ENCODE measurements at regions not wholly inside any gene's neighbourhood (a gene's known extent, or its start where the extent isn't known, plus 50 kb on each side); places are given as distances from the start of the nearest gene placed in this dataset.

DNA sequence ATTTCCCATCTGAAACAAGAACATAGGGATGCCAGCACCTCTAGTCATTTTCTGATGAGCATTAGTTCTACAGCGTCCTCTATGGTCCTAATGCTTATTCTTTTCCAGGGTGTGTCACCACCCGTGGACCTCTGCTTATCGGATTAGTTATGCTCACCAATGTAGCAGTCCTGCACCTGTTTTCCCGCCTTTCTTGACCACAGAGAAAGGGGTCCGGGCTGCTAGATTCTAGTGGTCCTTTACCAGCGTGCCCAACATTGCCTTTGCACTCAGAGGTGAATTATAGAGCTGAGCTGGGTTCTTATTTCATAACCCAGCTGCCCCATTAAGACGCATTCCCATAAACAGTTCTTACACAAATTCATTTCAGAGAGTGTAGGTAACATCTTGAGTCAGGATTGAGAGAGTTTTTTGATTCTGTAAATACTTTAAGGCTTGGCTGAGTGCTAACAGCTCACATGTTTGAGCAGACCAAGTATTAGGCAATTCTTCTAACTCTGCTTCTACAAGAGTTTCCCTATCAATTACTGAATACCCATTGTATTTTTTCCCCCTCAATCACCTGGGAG, 2205.1 kb upstream of the C9orf72 start:
- DNase-seq: no peak

DNA sequence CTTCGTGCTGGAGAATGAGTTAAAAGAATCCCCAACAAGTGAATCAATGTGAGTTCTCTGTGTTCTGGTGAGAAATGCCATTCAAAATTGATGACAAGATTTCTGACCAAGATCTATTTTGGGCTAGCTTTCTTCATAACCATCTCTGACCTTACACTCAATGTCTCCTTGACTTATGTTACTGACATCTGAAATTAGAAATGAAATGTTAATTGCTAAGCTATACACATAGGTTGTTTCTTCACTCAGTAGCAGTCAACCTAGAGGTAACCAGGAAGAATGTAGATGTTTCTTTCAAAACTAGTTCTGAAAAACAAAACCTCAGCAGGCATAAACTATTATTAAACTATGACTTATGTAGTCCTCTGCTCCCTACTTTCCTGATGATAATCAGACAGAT, 2220.7 kb upstream of the C9orf72 start:
- DNase-seq: no peak

DNA sequence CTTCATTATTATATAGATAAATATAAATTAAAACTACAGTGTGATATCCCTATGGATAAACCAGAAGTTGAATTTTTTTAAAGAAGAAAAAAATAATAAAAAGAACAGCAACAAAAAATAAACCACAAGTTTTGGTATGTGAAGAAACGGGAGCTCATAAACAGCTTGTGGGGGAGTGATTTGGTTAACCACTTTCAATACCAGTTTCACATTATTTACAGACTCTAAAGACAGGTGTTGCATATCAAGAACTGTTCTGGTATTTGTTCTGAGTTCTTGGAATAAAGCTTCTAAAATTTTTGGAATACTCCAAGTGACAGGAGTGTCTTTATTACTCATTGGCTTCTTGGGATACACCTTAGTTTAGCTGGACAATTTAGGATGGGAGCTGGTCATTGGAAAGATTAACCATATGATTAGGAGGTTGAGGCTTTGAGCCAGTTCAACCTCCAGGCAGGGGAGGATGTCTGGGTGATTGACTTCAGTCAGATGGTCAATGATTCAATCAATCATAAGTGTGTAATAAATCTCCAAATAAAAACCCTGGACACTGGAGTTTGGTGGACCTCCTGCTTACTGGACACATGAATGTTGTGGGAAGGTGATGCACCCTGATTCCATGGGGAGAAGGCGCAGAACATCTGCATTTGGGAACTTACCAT, 2223.1 kb upstream of the C9orf72 start:
- DNase-seq: no peak

DNA sequence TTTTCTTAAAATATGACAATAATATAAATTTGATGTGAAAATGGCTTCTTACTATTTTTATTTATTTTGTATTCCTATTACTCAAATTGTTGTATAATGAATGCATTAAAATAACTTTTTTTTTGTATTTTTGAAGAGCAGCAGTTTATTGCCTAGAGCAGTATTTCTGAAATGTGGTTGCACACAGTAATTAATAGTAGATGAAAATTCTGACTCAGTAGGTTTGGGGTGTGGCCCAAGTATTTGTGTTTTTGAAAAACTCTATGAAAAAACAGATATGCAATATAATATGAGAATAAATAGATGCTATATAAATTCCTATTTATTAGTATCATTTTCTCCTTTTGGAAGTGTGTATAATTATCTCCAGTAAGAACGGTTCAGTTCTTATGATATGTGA, 2225.3 kb upstream of the C9orf72 start:
- DNase-seq: no peak

DNA sequence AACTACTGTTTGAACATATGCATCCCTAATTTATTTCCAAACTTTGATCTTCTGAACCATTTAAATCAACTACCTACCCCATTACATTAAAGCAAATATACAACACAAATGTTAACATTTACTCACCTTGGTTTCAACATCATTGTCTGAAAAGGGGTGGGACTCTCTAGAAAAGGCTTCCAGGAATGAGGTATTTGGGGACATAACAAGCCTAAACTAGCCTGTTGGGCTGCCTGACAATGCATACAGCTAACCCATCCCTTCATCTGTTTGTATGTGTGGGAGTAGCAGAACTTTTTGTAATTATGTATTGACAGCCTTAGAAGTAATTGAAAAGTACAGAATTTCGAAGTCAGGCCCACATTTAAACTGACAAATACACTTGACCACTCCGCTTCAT, 2225.9 kb upstream of the C9orf72 start:
- no peak for DNase-seq

DNA sequence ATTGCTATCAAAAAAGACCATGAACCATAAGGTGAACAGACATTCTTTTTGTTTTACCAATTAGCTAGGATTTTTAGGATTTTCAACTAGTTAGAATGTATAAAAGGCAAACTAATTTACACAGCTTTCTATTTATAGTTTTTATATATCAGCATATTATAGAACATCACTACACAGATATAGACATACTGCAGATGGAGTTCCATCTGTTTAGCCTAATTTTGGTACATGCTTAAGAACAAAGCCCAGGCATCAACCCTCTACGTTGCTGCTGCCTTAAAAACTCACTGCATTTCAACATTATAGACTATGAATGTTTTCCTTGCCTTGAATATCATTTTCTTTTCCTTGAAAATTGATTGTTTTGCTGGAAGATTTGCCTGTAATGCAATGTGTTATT, 2227.5 kb upstream of the C9orf72 start:
- DNase-seq: no peak

DNA sequence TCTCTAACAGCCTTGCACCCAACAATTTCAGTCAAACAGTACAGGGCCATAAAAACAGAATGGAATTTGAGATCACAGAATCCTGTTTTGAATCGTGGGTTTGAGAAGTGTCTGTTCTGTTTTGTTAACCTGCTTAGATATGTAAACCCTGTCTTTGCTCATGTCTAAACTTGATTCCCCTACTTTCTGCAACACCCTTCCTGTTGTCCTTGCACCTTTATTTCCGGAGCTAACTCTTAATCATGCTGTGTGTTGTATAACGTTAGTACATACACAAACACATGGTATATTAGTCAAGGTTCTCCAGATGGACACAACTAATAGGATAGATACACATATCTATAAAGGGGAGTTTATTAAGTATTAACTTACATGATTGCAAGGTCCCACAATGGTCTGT, 2229.2 kb upstream of the C9orf72 start:
- DNase-seq: no peak

DNA sequence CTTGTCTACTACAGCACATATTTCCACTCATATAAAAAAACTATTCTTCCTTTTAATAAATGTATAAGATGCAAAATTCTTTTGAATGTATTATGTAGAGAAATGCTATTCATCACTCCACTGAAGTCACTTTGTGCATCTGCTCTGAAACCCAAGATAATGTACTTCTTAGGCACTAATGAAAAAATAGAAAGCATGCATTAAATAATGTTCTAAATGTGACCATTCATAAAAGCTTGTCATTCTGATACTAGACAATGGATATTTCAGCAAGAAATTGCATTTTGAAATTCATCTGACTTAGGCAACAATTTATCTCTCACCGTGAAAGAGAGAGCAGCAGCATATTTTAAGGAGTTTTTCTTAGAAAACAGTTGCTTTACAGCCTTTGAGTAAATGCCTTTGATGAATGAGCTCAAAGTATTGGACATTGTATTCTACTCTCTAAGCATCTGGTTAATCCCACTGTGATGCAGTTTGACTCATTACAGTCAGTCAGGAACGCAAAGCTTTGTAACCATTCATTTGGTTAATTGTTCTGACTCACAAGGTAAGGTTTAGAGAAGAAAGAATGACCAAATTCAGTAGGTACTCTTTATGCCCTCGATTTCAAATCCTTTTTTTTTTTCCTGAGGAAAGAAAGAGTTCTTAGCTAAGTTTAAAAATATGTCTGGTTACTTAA, 2233.8 kb upstream of the C9orf72 start:
- DNase-seq: no peak

DNA sequence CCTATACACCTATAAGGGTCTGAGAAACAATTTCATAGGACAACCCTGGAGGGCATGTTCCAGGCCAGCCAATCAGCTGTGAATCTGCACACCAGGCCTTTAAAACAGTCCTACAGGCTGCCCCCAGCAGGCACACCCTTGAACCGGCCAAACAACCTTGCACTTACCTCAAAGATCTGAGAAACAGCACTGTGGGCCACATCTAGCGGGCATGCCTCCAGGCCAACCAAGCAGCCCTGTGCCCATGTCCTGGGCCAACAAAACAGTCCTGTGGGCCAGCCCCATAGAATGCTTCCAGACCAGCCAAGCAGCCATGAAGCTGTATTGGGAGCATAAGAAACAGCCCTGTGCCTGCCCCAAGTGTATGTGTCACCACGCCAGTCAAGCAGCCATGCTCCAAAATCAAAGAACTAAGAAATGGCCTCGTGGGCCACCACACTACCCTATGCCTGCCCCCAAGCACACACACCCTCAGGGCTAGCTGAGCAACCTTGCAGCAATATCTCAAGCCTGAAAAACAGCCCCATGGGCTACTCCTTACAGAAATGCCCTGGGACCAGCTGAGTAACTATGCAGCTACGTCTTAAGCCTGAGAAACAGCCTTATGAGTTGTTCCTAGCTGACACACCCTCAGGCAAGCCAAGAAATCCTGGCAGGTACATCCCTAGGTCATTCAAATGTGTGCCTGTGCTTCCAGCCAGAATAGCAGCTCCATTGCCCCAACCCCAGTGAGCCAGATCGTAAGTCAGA, 2243.8 kb upstream of the C9orf72 start:
- DNase-seq: no peak

DNA sequence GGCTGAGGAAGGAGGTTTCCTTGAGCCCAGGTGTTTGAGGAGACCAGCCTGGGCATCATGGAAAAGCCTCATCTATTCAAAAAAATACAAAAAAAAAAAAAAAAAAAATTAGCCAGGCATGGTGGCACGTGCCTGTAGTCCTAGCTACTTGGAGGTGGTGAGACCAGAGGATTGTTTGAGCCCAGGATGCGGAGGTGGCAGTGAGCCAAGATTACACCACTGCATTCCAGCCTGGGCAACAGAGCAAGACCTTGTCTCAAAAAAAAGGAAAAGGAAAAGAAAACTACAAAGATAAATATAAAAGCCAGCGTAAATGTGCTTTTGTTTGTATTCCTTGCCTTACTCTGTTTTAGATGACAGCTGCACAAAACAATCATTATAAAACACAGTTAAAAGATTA, 2249.2 kb upstream of the C9orf72 start:
- no peak for DNase-seq

DNA sequence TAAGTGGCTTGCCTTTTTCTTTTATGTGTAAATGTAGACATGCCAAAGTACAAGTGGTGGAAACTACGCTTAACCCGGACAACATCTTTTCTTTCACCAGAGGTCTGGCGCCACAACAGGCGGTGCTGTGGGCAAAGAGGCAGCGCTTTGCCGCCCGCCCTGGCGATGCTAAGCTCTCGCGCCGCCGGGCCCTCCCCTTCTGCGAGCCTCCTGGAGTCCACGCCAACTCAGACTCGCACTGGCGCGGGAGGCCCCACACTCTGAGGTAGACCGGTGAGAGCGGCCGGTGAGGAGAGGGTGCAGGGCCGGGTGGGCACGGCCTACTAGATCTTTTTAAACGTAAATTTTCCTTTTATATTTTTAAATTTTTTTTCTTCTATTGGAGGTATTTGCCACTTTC, 2253.1 kb upstream of the C9orf72 start:
- no peak for DNase-seq

DNA sequence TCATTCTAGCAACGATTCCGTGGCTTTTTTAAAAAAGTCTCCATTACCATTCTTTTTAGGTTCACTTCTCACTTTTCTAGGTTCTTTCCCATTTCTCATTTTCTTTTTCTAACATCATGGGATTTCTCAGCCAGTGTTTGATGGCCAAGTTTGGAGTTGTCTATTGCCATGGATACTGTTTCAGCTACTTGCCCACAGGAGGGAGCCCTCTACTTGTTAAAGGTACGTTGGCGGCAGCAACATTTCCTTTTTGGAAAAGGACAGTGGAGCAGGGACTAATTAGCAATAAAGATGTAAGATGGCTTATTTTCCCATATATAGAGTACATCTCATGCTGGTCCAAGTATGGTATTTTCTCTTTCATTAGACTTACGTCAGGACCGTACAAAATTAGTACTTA, 2257.5 kb upstream of the C9orf72 start:
- DNase-seq: peak; percentile 13

DNA sequence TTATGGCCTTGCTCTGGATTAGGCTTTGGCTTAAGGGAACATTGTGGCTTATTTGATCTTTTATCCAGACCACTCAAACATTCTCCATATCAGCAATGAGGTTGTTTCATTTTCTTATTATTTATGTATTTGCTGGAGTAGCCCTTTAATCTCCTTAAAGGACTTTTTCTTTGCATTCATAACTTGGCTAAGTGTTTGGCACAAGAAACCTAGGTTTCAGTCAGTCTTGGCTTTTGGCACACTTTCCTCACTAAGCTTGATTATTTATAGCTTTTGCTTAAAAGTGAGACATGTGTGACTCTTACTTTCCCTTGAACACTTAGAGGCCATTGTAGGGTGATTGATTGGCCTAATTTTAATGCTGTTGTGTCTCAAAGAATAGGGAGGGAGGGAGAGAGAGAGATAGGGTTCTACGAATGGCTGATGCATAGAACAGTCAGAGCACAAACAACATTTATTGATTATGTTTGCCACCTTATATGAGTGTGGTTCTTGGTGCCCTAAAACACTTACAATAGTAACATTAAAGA, 2265.3 kb upstream of the C9orf72 start:
- no peak for DNase-seq

DNA sequence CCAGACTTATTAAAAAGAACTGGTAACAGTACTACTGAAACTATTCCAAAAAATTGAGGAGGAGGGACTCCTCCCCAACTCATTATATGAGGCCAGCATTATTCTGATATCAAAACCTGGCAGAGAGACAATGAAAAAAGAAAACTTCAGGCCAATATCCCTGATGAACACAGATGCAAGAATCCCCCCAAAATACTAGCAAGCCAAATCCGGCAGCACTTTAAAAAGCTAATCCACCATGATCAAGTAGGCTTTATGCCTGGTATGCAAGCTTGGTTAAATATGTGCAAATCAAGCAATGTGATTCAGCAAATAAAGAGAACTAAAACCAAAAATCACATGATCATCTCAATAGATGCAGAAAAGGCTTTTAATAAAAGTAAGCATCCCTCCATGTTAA, 2271.0 kb upstream of the C9orf72 start:
- DNase-seq: no peak

DNA sequence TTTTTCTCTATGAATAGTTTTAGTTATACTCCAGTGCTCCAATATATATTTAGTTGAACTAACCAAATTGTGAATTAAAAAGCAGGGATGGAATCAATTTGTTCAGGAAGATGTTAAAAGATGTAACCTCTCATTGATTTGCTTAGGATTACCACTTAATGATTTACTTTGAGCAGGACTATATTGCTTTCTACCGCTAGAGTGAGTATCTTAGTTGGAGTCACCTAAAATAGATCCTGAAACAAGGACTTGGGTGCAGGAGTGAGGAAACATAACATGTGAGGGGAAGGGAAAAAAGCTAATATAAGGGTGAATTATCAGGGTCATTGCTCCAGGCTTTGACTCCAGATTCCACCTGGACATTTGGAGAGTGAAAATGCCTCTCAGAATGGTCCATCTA, 2277.4 kb upstream of the C9orf72 start:
- no peak for DNase-seq

DNA sequence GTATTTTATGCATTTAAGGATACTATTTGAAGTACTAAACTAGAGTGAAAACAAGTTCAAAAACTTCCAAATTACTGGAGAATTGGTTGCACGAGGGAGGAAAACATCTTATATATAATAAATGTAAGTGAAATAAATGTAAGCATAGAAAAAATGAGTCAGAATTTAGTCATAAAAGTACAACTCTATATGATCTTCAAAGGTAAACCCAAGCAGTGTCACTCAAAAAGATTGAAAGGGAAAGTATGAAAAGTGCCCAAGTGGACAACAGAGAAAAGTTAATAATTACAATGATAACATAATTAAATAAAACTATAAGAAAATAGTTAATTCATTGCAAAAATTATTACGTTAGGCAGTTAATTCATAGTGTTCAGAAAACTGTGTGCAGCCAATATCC, 2288.5 kb upstream of the C9orf72 start:
- DNase-seq: no peak

DNA sequence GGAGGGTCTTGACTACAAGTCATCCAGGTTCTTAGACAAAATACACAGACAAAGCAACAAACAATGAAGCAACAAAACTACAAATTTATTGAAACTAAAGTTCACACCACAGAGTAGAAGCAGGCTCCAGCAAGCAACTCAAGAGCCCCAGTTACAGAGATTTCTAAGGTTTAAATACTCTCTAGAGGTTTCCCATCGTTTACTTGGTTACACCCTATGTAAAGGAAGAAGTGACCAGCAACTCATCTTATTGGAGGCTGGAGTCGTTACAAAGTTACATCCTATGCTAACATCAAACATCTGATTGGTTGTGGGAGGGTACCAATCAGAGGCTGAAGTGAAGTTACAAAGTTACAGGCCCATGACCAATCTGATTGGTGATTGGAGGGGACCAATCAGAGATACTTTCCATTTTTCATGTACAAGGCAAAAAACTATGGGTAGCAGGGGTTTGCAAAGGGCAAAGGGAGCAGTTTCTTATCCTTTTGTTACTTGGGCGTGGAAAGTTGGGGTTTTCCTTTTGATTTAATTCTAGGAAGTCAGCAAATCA, 2292.6 kb upstream of the C9orf72 start:
- no peak for DNase-seq

DNA sequence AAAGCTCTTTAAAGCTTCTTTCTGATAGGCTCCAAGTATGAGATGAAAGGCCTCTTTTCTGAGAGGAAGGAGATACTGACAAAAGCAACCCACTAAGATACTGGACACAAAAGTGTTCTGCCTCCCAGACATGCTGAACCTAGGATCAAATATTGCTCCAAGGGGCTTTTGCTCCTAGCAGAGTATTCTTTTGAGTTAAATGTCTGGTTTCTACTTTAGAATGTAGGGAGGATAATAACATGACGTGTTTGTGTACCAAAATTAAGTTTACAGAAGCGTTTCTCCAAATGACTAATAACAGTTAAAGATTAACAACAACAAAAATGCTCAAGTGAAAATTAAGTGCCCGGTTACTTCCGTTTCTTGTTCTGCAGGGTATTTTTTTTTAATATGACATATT, 2293.3 kb upstream of the C9orf72 start:
- no peak for DNase-seq

DNA sequence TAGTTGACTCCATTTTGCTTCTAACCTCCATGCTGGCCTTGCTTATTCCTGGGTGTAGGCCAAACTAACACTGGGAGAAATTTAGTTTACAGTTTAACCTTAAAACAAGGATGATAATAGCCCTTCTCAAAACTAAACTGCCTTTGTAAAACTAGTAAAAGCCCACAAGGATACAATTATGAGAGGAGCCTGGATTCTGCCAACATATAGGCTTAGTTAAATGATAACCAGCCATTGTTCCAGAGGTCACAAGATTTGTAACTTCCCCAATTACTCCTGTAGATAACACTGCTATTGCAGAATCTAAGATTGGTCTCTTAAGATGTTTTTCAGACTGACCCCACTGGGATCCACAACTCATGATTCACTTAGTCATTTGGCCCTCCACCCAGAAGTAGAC, 2300.3 kb upstream of the C9orf72 start:
- no peak for DNase-seq

DNA sequence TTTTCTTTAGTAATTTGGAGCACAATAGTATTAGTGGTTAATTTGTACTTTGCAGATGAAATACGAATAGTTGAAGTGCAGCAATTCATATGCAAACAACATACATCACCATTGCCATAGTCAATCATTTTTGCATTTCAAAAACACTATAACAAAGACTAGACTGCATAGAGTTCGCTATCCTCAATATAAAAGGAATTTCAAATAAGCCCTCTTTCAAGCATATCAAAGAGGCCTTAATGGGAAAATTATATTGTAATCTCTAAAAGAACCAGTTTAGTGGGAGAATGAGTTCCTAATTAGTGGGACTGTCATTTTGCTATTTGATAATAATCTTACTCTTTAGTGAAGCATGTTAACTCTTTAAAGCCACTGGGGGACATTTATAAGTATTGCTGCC, 2302.3 kb upstream of the C9orf72 start:
- no peak for DNase-seq

DNA sequence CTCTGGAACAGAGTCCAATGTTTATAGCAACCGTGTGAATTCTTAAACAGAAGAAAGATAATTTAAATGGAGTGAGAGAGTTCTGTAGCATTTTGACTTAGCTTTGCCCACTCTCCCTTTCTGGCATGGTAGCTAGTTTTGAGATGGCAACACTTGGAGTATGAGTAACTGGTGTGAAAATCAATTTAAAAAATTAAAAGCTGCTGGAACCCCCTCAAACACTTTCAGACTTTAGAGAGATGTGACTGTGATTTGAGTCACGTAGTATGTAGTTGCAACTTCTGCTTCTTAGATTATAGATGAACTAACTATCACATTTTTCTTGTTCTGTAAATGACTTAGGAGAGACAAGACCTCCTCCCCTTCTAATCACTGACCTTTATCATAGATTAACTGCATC, 2309.5 kb upstream of the C9orf72 start:
- DNase-seq: no peak

DNA sequence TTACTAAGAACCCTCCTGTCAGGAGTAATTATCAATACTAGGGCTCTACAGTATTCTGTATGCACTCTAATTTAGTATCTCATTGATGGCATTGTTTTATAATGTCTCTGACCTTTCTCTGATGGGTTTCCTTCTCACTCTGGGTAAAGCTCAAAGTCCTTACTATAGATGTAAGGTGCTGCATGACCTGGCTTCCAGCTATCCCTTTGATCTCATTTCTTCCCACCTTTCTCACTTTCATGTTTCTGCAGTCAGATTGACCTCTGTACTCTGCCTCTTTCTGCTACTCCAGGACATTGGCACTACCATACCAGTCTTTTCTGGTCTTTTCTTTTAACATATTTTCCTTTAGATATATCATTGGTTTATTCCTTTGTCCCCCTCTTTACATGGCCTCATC, 2332.8 kb upstream of the C9orf72 start:
- DNase-seq: no peak

DNA sequence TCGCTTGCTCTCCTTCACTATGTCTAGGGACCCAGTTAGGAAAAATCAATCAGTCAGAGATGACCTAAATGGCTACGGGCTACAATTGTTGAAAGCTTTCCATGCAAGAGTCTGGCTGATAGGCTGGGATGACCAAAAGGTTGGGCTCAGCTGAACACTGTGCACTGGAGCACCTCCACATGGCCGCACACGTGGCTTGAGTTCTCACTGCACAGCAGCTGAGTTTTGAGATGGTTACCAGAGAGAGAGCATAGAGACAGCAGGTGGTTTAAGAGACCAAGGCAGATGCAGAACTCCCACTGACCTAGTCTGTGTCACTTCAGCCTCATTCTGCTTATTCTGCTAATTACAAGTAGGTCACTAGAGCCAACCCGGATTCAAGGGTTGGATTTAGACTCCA, 2354.8 kb upstream of the C9orf72 start:
- DNase-seq: no peak

DNA sequence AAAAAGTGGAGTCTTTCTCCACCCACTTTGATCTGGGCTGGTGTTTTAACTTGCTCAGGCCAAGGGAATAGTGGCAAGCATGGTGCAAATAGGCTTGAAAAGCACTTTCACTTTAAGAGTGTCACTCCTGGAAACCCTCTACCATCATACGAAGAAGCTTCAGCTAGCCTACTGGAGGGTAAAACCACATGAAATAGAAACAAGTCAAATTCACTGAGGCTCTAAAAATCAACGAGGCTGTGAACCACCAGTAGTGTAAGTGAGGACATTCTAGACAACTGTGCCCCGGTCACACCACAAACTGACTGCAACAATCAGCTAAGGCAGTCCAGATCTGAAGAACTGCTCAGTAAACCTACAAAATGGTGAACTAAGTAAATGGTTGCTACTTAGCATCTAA, 2366.3 kb upstream of the C9orf72 start:
- no peak for DNase-seq
